GM18909 (cell line): ENCODE measurements at regions not wholly inside any gene's neighbourhood (a gene's known extent, or its start where the extent isn't known, plus 50 kb on each side); places are given as distances from the start of the nearest gene placed in this dataset.
"Not testable (repeated sequence)": the region's sequence is repeated elsewhere in the genome, so short reads cannot be mapped to it uniquely, and the experiment has no call there.

ENCODE experiments used
- ATAC-seq: cut with Tn5 transposase; IDR thresholded peaks from one replicate; pipeline ENCODE4 v1.9.1; 2021; ENCODE audit warnings: mild to moderate bottlenecking; ENCODE audit not compliant: unreplicated experiment, poor library complexity

GRCh38 chr3:4065554-4065953, 237.6 kb upstream of the SETMAR start:
- no peak for ATAC-seq

- no peak for ATAC-seq
Measured at GRCh38 chr3:4067893-4068292, 235.3 kb upstream of the SETMAR start.

- ATAC-seq: no peak
Measured at GRCh38 chr3:4069796-4070195, 233.4 kb upstream of the SETMAR start.

GRCh38 chr3:4071481-4072184, 231.5 kb upstream of the SETMAR start:
- ATAC-seq: no peak

- not testable (repeated sequence) for ATAC-seq
Measured at GRCh38 chr3:4077278-4077677, 225.9 kb upstream of the SETMAR start.

- no peak for ATAC-seq
Measured at GRCh38 chr3:4077950-4078349, 225.2 kb upstream of the SETMAR start.

- peak; percentile 68 for ATAC-seq
Measured at GRCh38 chr3:4078903-4079302, 224.3 kb upstream of the SETMAR start.

GRCh38 chr3:4079339-4080195, 223.6 kb upstream of the SETMAR start:
- ATAC-seq: peak; percentile 33

- no peak for ATAC-seq
Measured at GRCh38 chr3:4083225-4084015, 219.7 kb upstream of the SETMAR start.

GRCh38 chr3:4084271-4084670, 218.9 kb upstream of the SETMAR start:
- no peak for ATAC-seq

GRCh38 chr3:4086662-4087061, 216.5 kb upstream of the SETMAR start:
- not testable (repeated sequence) for ATAC-seq

- ATAC-seq: no peak
Measured at GRCh38 chr3:4091786-4092185, 211.4 kb upstream of the SETMAR start.

- no peak for ATAC-seq
Measured at GRCh38 chr3:4097801-4098200, 205.4 kb upstream of the SETMAR start.

GRCh38 chr3:4099607-4100006, 203.6 kb upstream of the SETMAR start:
- ATAC-seq: no peak

GRCh38 chr3:4107430-4107829, 195.7 kb upstream of the SETMAR start:
- ATAC-seq: no peak

GRCh38 chr3:4113811-4114522, 189.2 kb upstream of the SETMAR start:
- no peak for ATAC-seq

- no peak for ATAC-seq
Measured at GRCh38 chr3:4119119-4119518, 184.1 kb upstream of the SETMAR start.

- no peak for ATAC-seq
Measured at GRCh38 chr3:4125576-4125975, 177.6 kb upstream of the SETMAR start.

GRCh38 chr3:4138150-4138785, 164.9 kb upstream of the SETMAR start:
- ATAC-seq: no peak
